Loucy (cell line): ENCODE measurements at regions not wholly inside any gene's neighbourhood (a gene's known extent, or its start where the extent isn't known, plus 50 kb on each side); places are given as distances from the start of the nearest gene placed in this dataset.

Experiments used
- H2AFZ ChIP-seq: fragments of 200-600 bp; sonication (generic); 2 replicates; pipeline ENCODE4 v1.6.0; 2016; ENCODE audit warnings: antibody characterized with exemption, mild to moderate bottlenecking, low read length, moderate library complexity
- H3F3A ChIP-seq: fragments of 200-600 bp; 2 replicates; pipeline ENCODE4 v1.6.0; 2016; ENCODE audit warnings: antibody characterized with exemption, low read depth, mild to moderate bottlenecking
- H3K27me3 ChIP-seq: fragments of 200-600 bp; sonication (generic); 2 replicates; pipeline ENCODE4 v1.6.1; 2014; ENCODE audit warnings: low read length, mild to moderate bottlenecking; ENCODE audit not compliant: insufficient read depth, poor library complexity, severe bottlenecking
- H3K36me3 ChIP-seq: fragments of 200-600 bp; sonication (generic); 2 replicates; pipeline ENCODE4 v1.6.1; 2016; ENCODE audit warnings: low read length; ENCODE audit not compliant: insufficient read depth
- H3K4me1 ChIP-seq: fragments of 200-600 bp; sonication (generic); 2 replicates; pipeline ENCODE4 v1.5.1; 2014; ENCODE audit warnings: low read length, mild to moderate bottlenecking; ENCODE audit not compliant: insufficient read depth, poor library complexity, severe bottlenecking
- H3K4me2 ChIP-seq: fragments of 200-600 bp; sonication (generic); 2 replicates; pipeline ENCODE4 v1.6.0; 2014; ENCODE audit warnings: antibody characterized with exemption, low read length, low read depth, mild to moderate bottlenecking; ENCODE audit not compliant: poor library complexity, severe bottlenecking
- H3K4me3 ChIP-seq: fragments of 200-600 bp; sonication (generic); 2 replicates; pipeline ENCODE4 v1.5.1; 2014; ENCODE audit warnings: low read length, mild to moderate bottlenecking, mixed read lengths; ENCODE audit not compliant: poor library complexity, severe bottlenecking
- H3K79me2 ChIP-seq: fragments of 200-600 bp; sonication (generic); 2 replicates; pipeline ENCODE4 v1.6.1; 2014; ENCODE audit warnings: low read length; ENCODE audit not compliant: insufficient read depth
- H3K9ac ChIP-seq: fragments of 200-600 bp; sonication (generic); 2 replicates; pipeline ENCODE4 v1.6.0; 2014; ENCODE audit warnings: mild to moderate bottlenecking, low read depth, low read length, moderate library complexity; ENCODE audit not compliant: poor library complexity, severe bottlenecking
- H3K9me2 ChIP-seq: fragments of 200-600 bp; sonication (generic); replicated peaks from 2 replicates; pipeline ENCODE4 v1.6.1; 2016; ENCODE audit warnings: low read depth, low read length, mixed read lengths
- H3K9me3 ChIP-seq: fragments of 200-600 bp; sonication (generic); 2 replicates; pipeline ENCODE4 v1.6.1; 2014; ENCODE audit warnings: mild to moderate bottlenecking, antibody characterized with exemption, low read length, low read depth; ENCODE audit not compliant: insufficient read depth
- H4K20me1 ChIP-seq: fragments of 200-600 bp; sonication (generic); 2 replicates; pipeline ENCODE4 v1.6.0; 2014; ENCODE audit warnings: antibody characterized with exemption, low read length, mild to moderate bottlenecking; ENCODE audit not compliant: insufficient read depth, poor library complexity, severe bottlenecking
- CTCF ChIP-seq: fragments of 200-600 bp; sonication (generic); conservative IDR thresholded peaks from 2 replicates; pipeline ENCODE4 v1.5.1; 2014; ENCODE audit warnings: mild to moderate bottlenecking, antibody characterized with exemption, low read length
- EZH2phosphoT487 ChIP-seq: fragments of 200-600 bp; IDR thresholded peaks from 2 replicates; pipeline ENCODE4 v1.6.1; 2018; ENCODE audit warnings: antibody characterized with exemption, mild to moderate bottlenecking, moderate library complexity, borderline replicate concordance

GRCh38 chr15:35690698-35691116, 144.7 kb upstream of the DPH6 start:
- Histone ChIP-seq H3K36me3 (no peaks in the 10 kb centered on the region), H3K27me3 (no peaks in the 10 kb centered on the region), H3K79me2 (no peaks in the 10 kb centered on the region), H3K4me1 (no peaks in the 10 kb centered on the region), H3K9ac (no peak overlapping the region), H2AFZ (no peak overlapping the region), H3K9me2 (no peaks in the 10 kb centered on the region), H3F3A (no peaks in the 10 kb centered on the region), H3K4me3 (no peak overlapping the region), H4K20me1 (no peaks in the 10 kb centered on the region), H3K4me2 (no peak overlapping the region), H3K9me3 (no peaks in the 10 kb centered on the region)
- TF ChIP-seq EZH2phosphoT487 (no peak), CTCF (no peak)

- Histone ChIP-seq H3K4me1 (no peaks in the 10 kb centered on the region), H3K4me2 (no peak overlapping the region), H3K9me2 (no peaks in the 10 kb centered on the region), H3K79me2 (no peaks in the 10 kb centered on the region), H3K9me3 (no peaks in the 10 kb centered on the region), H3K27me3 (no peaks in the 10 kb centered on the region), H3K36me3 (no peaks in the 10 kb centered on the region), H3F3A (no peaks in the 10 kb centered on the region), H3K4me3 (no peak overlapping the region), H2AFZ (no peak overlapping the region), H3K9ac (no peak overlapping the region), H4K20me1 (no peaks in the 10 kb centered on the region)
- TF ChIP-seq EZH2phosphoT487 (no peak), CTCF (no peak)
Measured at GRCh38 chr15:35691173-35691761, 145.3 kb upstream of the DPH6 start.

DNA sequence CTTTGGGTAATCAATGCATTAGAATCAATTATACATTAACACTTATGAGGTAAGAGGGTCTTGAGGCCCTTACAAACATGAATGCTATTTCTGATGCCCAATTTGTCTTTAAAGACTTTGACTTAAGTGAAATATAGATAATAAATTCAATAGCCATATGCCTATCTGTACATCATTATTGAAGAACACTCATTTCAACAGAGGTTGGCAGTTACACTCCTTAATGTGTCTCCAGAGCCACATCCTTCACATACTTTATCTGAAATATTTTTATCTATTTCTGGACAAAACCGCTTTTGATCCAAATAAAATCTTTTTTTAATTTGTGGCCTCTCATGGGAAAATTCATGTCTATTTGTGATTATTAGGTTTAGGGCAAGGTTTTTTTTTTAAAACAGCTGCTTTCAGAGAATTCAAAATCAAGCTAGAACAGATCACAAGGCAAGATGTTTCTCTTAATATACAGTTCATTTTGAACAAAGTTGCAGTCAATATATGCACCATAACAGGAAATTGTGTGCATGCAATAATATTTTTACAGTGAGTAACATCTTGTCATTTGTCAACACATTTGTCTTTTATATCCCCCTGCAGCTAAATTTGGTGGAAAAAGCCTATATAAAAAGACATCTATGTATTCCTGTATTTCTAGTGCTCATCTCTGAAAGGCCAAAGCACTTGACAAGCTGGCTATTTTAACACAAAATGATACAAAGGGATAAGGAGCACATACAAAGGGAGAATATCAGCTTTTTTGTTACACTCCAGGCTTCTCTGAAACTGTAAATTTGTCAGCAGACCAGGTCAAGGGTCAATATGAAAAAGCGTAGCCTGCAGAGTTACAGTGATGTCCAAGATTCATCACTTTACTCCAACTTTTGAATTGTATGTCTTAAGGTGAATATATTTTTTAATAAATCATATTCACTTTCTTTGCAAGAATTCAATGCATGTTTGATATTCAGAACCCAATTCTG, 146.2 kb upstream of the DPH6 start:
- Histone ChIP-seq H2AFZ (no peak overlapping the region), H3K79me2 (no peaks in the 10 kb centered on the region), H3K4me1 (no peaks in the 10 kb centered on the region), H4K20me1 (no peaks in the 10 kb centered on the region), H3K9me3 (no peaks in the 10 kb centered on the region), H3K9me2 (no peaks in the 10 kb centered on the region), H3K27me3 (no peaks in the 10 kb centered on the region), H3F3A (no peaks in the 10 kb centered on the region), H3K4me3 (no peak overlapping the region), H3K36me3 (no peaks in the 10 kb centered on the region), H3K4me2 (no peak overlapping the region), H3K9ac (no peak overlapping the region)
- TF ChIP-seq EZH2phosphoT487, result no peak
- no peak for TF ChIP-seq CTCF
